AG09309 (cell line): ENCODE measurements at regions not wholly inside any gene's neighbourhood (a gene's known extent, or its start where the extent isn't known, plus 50 kb on each side); places are given as distances from the start of the nearest gene placed in this dataset.
"Not testable (repeated sequence)": the region's sequence is repeated elsewhere in the genome, so short reads cannot be mapped to it uniquely, and the experiment has no call there.

Experiments
- DNase-seq: peaks from one replicate; pipeline ENCODE4 v3.0.0-alpha.2; 2010; ENCODE audit warnings: low read depth
- H3K4me3 ChIP-seq: 2 replicates; pipeline ENCODE4 v1.5.1; 2011; ENCODE audit warnings: mild to moderate bottlenecking, low read depth, low read length, moderate library complexity; ENCODE audit not compliant: control insufficient read depth
- TF ChIP-seq, protein P1 (sequence below): IDR thresholded peaks from 2 replicates; pipeline ENCODE4 v1.5.1; 2011; ENCODE audit warnings: mild to moderate bottlenecking, low read depth, low read length, inconsistent platforms; ENCODE audit not compliant: insufficient read depth, control insufficient read depth; ENCODE audit errors: missing control alignments

DNA sequence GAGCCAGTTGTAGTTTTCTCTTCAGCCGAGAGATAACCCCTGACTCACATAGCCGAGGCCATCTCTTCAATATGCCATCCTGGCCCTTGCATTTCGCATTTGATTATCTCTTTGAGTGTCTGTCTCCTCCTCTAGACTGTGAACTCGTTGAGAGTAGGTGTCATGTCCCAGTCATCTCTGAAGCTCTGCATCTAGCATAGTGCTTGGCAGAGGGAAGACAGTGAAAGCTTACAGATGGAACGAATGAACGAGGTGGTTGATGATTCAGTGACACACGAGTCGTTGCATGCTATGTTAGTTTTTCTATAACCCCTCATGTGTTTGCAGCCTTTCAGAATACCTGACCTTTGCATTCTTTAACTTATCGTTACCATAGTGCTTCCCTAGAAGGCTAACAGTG, 59.9 kb upstream of the CYRIA start:
- H3K4me3 ChIP-seq: no peak overlapping the region
- TF ChIP-seq, protein P1, sequence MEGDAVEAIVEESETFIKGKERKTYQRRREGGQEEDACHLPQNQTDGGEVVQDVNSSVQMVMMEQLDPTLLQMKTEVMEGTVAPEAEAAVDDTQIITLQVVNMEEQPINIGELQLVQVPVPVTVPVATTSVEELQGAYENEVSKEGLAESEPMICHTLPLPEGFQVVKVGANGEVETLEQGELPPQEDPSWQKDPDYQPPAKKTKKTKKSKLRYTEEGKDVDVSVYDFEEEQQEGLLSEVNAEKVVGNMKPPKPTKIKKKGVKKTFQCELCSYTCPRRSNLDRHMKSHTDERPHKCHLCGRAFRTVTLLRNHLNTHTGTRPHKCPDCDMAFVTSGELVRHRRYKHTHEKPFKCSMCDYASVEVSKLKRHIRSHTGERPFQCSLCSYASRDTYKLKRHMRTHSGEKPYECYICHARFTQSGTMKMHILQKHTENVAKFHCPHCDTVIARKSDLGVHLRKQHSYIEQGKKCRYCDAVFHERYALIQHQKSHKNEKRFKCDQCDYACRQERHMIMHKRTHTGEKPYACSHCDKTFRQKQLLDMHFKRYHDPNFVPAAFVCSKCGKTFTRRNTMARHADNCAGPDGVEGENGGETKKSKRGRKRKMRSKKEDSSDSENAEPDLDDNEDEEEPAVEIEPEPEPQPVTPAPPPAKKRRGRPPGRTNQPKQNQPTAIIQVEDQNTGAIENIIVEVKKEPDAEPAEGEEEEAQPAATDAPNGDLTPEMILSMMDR: no peak
- DNase-seq: no peak

DNA sequence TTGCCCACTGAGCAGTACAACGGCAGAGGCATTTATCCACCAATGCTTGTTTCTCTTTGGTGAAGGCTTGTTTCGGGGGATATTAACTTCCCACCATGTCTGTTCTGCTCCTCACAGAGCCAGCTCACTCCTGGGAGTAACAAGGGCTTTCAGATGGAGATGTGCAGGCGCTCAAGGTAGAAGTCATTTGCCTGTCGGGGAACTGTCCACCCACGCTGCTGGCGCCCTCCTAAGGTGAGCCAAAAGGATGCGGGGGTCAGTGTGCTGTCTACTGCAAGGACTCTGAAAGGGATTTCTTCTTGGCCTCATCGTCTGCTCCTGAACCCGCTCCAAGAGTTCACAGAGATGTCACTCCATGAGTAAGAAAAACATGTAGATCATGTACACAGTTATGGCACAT, 57.0 kb upstream of the CYRIA start:
- H3K4me3 ChIP-seq: no peak overlapping the region
- DNase-seq: no peak
- TF ChIP-seq, protein P1: no peak

DNA sequence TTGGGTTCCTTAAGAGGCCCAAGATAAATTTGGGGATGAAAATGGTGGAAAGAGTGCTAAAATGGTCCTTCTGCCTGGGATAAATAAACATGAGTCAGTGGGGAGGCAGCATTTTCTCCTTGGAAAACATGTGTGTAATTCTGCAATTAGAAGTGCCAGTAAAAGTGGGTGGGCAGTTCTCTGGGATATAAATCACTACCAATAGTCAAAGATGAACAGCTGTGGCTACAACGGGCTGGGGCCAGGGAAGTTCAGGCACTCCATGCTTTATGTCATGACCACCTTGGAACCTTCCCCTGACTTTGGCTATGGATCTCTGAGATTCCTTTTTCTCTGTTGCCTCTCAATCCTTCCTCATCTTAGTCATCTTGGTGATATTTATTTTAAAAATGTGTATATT, 56.5 kb upstream of the CYRIA start:
- H3K4me3 ChIP-seq: no peak overlapping the region
- DNase-seq: no peak
- TF ChIP-seq, protein P1: no peak

DNA sequence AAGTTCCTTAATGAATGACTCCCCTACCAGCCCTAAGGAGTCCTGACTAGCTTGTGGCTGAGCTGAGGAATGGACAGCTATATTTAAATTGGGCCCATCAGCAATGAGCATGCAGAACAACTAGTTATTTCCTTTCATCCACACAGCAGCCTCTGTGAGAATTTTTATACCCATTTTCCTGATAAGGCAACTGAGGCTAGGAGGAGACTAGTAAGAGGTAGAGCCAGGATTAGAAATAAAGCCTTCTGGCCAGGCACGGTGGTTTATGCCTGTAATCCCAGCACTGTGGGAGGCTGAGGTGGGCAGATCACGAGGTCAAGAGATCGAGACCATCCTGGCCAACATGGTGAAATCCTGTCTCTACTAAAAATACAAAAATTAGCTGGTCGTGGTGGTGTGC, 55.9 kb upstream of the CYRIA start:
- not testable (repeated sequence) for DNase-seq, H3K4me3 ChIP-seq

DNA sequence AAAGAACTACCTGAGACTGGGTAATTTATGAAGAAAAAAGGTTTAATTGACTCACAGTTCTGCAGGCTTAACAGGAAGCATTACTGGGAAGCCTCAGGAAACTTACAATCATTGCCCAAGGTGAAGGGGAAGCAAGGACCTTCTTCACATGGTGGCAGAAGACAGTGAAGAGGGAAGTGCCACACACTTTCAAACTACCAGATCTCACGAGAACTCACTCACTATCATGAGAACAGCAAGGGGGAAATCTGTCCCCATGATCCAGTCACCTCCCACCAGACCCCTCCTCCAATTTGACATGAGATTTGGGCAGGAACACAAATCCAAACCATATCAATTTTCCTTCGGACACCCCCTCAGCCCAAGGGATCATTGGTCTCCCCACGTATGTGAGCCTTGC, 55.1 kb upstream of the CYRIA start:
- DNase-seq, H3K4me3 ChIP-seq: not testable (repeated sequence)

DNA sequence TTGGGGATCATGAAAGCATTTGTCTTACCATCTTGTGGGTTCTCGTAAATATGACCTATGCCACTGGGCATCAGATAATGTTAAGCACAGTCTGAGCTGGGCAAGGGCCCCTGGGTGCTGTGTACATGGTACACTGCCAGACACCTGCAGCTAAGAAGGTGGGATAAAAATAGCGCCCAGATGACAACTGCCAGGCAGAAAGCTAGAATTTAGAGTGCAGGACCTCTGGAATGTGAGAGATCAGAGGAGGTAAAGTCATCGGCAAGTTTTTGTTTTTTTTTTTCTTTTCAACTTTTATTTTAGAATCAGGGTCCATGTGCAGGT, 53.8 kb upstream of the CYRIA start:
- no peak for DNase-seq
- TF ChIP-seq, protein P1: no peak
- H3K4me3 ChIP-seq: no peak overlapping the region

DNA sequence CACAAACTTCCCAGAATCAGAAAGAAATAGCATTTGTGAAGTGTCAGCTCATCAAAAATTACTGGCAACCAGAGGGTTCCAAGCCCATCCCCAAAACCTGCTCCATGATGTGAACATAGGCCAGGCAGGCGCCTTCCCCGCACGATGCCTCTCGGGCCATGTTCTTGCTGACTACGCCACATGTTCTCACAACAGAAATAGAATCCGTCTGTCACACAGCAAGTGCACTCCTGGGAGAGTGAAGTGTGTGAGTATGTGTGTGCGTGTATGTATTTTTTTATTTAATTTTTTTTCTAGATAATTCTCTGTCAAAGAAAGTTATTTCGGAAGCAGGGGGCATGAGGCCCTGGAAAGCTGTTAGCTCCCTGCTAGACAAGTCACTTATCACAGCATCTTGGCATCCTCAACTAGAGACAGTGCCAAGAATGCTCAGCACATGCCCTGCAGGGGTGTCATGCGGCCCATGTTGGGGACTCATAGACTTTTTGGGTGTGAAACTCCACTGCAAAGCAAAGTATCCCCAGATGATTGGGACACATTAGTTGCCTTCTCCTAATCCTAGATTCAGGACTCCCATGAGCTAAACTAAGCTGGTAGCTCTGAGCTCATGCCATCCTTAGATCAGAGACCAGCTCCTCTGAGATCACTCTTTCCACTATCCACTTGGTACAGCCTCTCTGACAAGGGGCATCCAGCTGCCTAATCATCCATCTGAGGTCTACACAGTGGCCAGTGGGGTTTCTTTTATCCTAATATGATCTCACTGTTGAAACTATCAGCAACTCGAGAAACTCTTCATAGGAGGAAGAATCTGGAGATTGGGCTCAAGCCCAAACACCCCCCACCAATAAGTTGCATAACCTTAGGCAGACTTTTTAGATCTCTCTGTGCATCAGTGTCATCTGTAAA, 53.2 kb upstream of the CYRIA start:
- TF ChIP-seq, protein P1: no peak
- DNase-seq: no peak
- H3K4me3 ChIP-seq: no peak overlapping the region

DNA sequence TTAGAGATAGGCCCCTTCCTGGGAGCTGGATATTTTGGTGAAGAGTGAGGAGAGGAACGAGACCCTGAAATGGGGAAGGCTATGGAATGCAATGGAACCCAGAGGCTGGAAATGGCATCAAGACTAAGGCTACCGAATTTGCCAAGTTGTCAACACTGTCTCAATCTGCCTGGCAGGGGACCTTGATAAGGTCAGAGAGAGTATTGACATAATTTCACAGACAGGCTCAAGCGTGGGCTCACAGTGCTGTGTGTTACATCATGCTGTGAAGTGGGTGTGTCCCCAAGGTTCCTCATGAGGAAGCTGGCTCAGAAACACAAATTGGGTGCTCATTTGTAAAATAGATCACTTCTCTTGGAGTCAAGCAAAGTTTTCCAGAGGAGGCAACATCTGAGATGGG, 51.8 kb upstream of the CYRIA start:
- no peak overlapping the region for H3K4me3 ChIP-seq
- no peak for DNase-seq
- TF ChIP-seq, protein P1: no peak
